ENCODE measurements at regions not wholly inside any gene's neighbourhood (a gene's known extent, or its start where the extent isn't known, plus 50 kb on each side); places are given as distances from the start of the nearest gene placed in this dataset.

DNA sequence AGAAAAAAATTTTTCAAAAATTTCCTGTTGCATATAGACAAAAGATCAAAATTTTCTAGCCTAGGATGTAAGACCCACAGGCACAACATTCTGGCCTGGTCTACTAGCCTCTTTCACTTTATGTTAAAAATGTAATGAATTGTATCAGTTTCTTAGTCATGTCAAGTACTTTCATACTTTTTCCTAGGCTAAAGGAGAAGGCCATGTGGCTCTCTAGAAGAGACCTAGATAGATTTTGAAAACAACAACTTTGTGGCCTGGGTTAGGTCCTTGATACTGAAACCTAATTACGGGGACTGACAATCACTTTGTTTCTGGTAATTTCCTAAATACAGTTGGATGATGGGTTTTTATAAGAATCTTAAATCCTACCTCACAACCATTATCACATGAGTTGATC is 74.8 kb upstream of the FSIP2 start:
- TF ChIP-seq CHCHD3 (CRISPR knock-in tag; IDR thresholded peaks at IDR 0.05) (no peak), NBN (IDR thresholded peaks at IDR 0.05; ENCODE audit: low read depth) (no peak), ZNF224 (CRISPR knock-in tag; IDR thresholded peaks at IDR 0.05) (no peak)
- TF ChIP-seq, protein P1, sequence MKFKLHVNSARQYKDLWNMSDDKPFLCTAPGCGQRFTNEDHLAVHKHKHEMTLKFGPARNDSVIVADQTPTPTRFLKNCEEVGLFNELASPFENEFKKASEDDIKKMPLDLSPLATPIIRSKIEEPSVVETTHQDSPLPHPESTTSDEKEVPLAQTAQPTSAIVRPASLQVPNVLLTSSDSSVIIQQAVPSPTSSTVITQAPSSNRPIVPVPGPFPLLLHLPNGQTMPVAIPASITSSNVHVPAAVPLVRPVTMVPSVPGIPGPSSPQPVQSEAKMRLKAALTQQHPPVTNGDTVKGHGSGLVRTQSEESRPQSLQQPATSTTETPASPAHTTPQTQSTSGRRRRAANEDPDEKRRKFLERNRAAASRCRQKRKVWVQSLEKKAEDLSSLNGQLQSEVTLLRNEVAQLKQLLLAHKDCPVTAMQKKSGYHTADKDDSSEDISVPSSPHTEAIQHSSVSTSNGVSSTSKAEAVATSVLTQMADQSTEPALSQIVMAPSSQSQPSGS (CRISPR knock-in tag; IDR thresholded peaks at IDR 0.05), result no peak
- TF ChIP-seq, protein P2, sequence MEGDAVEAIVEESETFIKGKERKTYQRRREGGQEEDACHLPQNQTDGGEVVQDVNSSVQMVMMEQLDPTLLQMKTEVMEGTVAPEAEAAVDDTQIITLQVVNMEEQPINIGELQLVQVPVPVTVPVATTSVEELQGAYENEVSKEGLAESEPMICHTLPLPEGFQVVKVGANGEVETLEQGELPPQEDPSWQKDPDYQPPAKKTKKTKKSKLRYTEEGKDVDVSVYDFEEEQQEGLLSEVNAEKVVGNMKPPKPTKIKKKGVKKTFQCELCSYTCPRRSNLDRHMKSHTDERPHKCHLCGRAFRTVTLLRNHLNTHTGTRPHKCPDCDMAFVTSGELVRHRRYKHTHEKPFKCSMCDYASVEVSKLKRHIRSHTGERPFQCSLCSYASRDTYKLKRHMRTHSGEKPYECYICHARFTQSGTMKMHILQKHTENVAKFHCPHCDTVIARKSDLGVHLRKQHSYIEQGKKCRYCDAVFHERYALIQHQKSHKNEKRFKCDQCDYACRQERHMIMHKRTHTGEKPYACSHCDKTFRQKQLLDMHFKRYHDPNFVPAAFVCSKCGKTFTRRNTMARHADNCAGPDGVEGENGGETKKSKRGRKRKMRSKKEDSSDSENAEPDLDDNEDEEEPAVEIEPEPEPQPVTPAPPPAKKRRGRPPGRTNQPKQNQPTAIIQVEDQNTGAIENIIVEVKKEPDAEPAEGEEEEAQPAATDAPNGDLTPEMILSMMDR (IDR thresholded peaks at IDR 0.05 in 2 of 3, conservative IDR thresholded peaks at IDR 0.05 in 1 of 3; ENCODE audit: insufficient read depth in 2 of 3, low read depth in 1 of 3, low read length in 3 of 3), result no peak
- TF ChIP-seq, protein P3, sequence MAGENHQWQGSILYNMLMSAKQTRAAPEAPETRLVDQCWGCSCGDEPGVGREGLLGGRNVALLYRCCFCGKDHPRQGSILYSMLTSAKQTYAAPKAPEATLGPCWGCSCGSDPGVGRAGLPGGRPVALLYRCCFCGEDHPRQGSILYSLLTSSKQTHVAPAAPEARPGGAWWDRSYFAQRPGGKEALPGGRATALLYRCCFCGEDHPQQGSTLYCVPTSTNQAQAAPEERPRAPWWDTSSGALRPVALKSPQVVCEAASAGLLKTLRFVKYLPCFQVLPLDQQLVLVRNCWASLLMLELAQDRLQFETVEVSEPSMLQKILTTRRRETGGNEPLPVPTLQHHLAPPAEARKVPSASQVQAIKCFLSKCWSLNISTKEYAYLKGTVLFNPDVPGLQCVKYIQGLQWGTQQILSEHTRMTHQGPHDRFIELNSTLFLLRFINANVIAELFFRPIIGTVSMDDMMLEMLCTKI (IDR thresholded peaks at IDR 0.05; ENCODE audit: partially characterized antibody), result no peak
